GM12892 (cell line): ENCODE measurements at regions not wholly inside any gene's neighbourhood (a gene's known extent, or its start where the extent isn't known, plus 50 kb on each side); places are given as distances from the start of the nearest gene placed in this dataset.

ENCODE experiments used
- DNase-seq: peaks from one replicate; pipeline ENCODE4 v3.0.0; 2011; ENCODE audit not compliant: insufficient read length
- FAIRE-seq: peaks from 2 replicates; lab custom pipeline; 2011; peaks lifted over from hg19 to GRCh38; lab: Jason Lieb, UNC
- POLR2A ChIP-seq: IDR thresholded peaks from 2 replicates; pipeline ENCODE4 v1.6.1; 2011; ENCODE audit warnings: low read depth, low read length, control low read depth
- POLR2AphosphoS5 ChIP-seq: IDR thresholded peaks from 2 replicates; pipeline ENCODE4 v1.6.1; 2011; ENCODE audit warnings: low read depth, low read length, control low read depth
- TAF1 ChIP-seq: IDR thresholded peaks from 2 replicates; pipeline ENCODE4 v1.6.1; 2011; ENCODE audit warnings: low read depth, mild to moderate bottlenecking, control low read depth, low read length, borderline replicate concordance

- TF ChIP-seq POLR2AphosphoS5 (no peak), TAF1 (no peak), POLR2A (no peak)
- FAIRE-seq: no peak
- no peak for DNase-seq
Measured at GRCh38 chr2:200156166-200156835, 150.2 kb upstream of the SPATS2L start.

- FAIRE-seq: no peak
- TF ChIP-seq POLR2A (no peak), POLR2AphosphoS5 (no peak), TAF1 (no peak)
- DNase-seq: no peak
Measured at GRCh38 chr2:200158647-200159356, 147.7 kb upstream of the SPATS2L start.

- TF ChIP-seq POLR2A: no peak
- no peak for TF ChIP-seq POLR2AphosphoS5
- TF ChIP-seq TAF1: no peak
- no peak for DNase-seq
- FAIRE-seq: no peak
Measured at GRCh38 chr2:200159357-200159707, 147.2 kb upstream of the SPATS2L start.

- FAIRE-seq (no peak), DNase-seq (no peak)
- TF ChIP-seq TAF1: no peak
- no peak for TF ChIP-seq POLR2A
- no peak for TF ChIP-seq POLR2AphosphoS5
Measured at GRCh38 chr2:200159829-200160781, 146.4 kb upstream of the SPATS2L start.

GRCh38 chr2:200161458-200161857 is 145.0 kb upstream of the SPATS2L start:
- DNase-seq (no peak), FAIRE-seq (no peak)
- TF ChIP-seq POLR2AphosphoS5: no peak
- TF ChIP-seq TAF1: no peak
- no peak for TF ChIP-seq POLR2A

- TF ChIP-seq POLR2AphosphoS5 (no peak), POLR2A (no peak), TAF1 (no peak)
- no peak for FAIRE-seq
- DNase-seq: no peak
Measured at GRCh38 chr2:200165687-200166086, 140.8 kb upstream of the SPATS2L start.

GRCh38 chr2:200168641-200169555 is 137.6 kb upstream of the SPATS2L start:
- no peak for DNase-seq
- FAIRE-seq: no peak
- TF ChIP-seq POLR2AphosphoS5: no peak
- no peak for TF ChIP-seq POLR2A
- no peak for TF ChIP-seq TAF1

- DNase-seq (no peak), FAIRE-seq (no peak)
- TF ChIP-seq POLR2A (no peak), POLR2AphosphoS5 (no peak), TAF1 (no peak)
Measured at GRCh38 chr2:200170221-200170620, 136.3 kb upstream of the SPATS2L start.

- no peak for FAIRE-seq
- TF ChIP-seq TAF1 (no peak), POLR2A (no peak), POLR2AphosphoS5 (no peak)
- DNase-seq: no peak
Measured at GRCh38 chr2:200171731-200172482, 134.6 kb upstream of the SPATS2L start.

- no peak for FAIRE-seq
- no peak for DNase-seq
- TF ChIP-seq POLR2AphosphoS5 (no peak), TAF1 (no peak), POLR2A (no peak)
Measured at GRCh38 chr2:200172521-200172920, 134.0 kb upstream of the SPATS2L start.
